Liver (tissue), 3 donors: ENCODE measurements at regions not wholly inside any gene's neighbourhood (a gene's known extent, or its start where the extent isn't known, plus 50 kb on each side); places are given as distances from the start of the nearest gene placed in this dataset.

Experiments
- CTCF ChIP-seq: fragments of 150-350 bp; IDR thresholded peaks from 2 replicates; pipeline ENCODE4 v1.5.1; 2017; ENCODE audit warnings: improper control_type of control experiment, low read depth, low read length; ENCODE audit not compliant: missing input control
- EGR1 ChIP-seq, 2 donors: IDR thresholded peaks; 2 replicates each; pipeline ENCODE4 v1.6.1; 2016 to 2018; ENCODE audit warnings: antibody characterized with exemption in 2 of 2, low read depth in 2 of 2
- HNF4G ChIP-seq: IDR thresholded peaks from 2 replicates; pipeline ENCODE4 v1.6.1; 2016; ENCODE audit warnings: antibody characterized with exemption
- SP1 ChIP-seq: IDR thresholded peaks from 2 replicates; pipeline ENCODE4 v1.6.1; 2018; ENCODE audit warnings: antibody characterized with exemption, mild to moderate bottlenecking
- donor health status: healthy.
- donor health status: healthy.

DNA sequence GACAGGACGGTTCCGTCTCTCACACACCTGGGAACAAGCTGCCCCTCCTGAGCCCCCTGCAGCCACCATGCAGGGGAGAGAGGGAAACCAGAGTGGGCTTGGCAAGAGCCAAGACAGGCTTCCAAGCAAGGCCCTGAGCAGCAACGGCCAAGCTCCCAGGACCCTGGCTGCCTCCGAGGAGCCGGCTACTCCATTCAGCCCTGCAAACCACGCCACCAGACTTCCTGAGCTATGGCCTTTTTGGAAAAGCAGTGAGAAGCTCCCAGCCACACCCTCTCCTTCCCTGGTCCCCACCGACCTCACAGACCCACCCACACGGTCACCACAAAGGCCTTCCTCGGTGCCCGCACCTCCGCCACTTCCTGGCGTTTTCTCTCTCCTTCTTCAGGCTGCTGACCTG, 479.0 kb downstream of the BRD1 start:
- TF ChIP-seq CTCF (no peak), EGR1 (IDR thresholded peaks at IDR 0.05; ENCODE audit: low read depth in 2 of 2) (no peak), SP1 (no peak), HNF4G (no peak)
